PFSK-1 (cell line): ENCODE measurements at regions not wholly inside any gene's neighbourhood (a gene's known extent, or its start where the extent isn't known, plus 50 kb on each side); places are given as distances from the start of the nearest gene placed in this dataset.

Experiments used
- FOXP2 ChIP-seq: optimal IDR thresholded peaks from 2 replicates; pipeline ENCODE3; 2011; ENCODE audit warnings: borderline replicate concordance, control low read depth, inconsistent platforms; ENCODE audit not compliant: insufficient read depth; ENCODE audit errors: extremely low read length, extremely low read depth
- POLR2AphosphoS5 ChIP-seq: IDR thresholded peaks from 2 replicates; pipeline ENCODE4 v1.6.1; 2012; ENCODE audit warnings: low read depth, mild to moderate bottlenecking, control low read depth, low read length, moderate library complexity
- REST ChIP-seq, 2 experiments: IDR thresholded peaks; 2 replicates each; pipeline versions ENCODE4 v1.6.1 to v1.8.0; 2011 to 2012; ENCODE audit warnings: low read depth in 2 of 2, low read length in 2 of 2, control low read depth in 1 of 2, inconsistent platforms in 1 of 2, mild to moderate bottlenecking in 1 of 2, moderate library complexity in 1 of 2; ENCODE audit not compliant: insufficient read depth in 1 of 2
- SIN3A ChIP-seq: IDR thresholded peaks from 2 replicates; pipeline ENCODE4 v1.6.1; 2012; ENCODE audit warnings: mild to moderate bottlenecking, low read length, moderate library complexity, borderline replicate concordance; ENCODE audit not compliant: insufficient read depth
- TAF1 ChIP-seq: IDR thresholded peaks from 2 replicates; pipeline ENCODE4 v1.6.1; 2012; ENCODE audit warnings: low read length, control low read depth, borderline replicate concordance; ENCODE audit not compliant: insufficient read depth

- TF ChIP-seq SIN3A (no peak), REST (IDR thresholded peaks at IDR 0.05; ENCODE audit: insufficient read depth in 1 of 2, low read depth in 2 of 2, low read length in 2 of 2) (no peak), TAF1 (no peak), POLR2AphosphoS5 (no peak), FOXP2 (no peak)
These were observed 475.2 kb upstream of the USP24 start for GRCh38 chr1:55690366-55690765.

GRCh38 chr1:55689800-55690199 lies 474.6 kb upstream of the USP24 start:
- no peak for TF ChIP-seq SIN3A
- TF ChIP-seq FOXP2: no peak

GRCh38 chr1:55685560-55685959 lies 470.4 kb upstream of the USP24 start:
- TF ChIP-seq SIN3A (no peak), FOXP2 (no peak), REST (IDR thresholded peaks at IDR 0.05; ENCODE audit: insufficient read depth in 1 of 2, low read depth in 2 of 2, low read length in 2 of 2) (no peak), TAF1 (no peak), POLR2AphosphoS5 (no peak)

- no peak for TF ChIP-seq SIN3A
- TF ChIP-seq REST (IDR thresholded peaks at IDR 0.05; ENCODE audit: insufficient read depth in 1 of 2, low read depth in 2 of 2, low read length in 2 of 2): no peak
- no peak for TF ChIP-seq FOXP2
- TF ChIP-seq POLR2AphosphoS5: no peak
- TF ChIP-seq TAF1: no peak
These were observed 469.0 kb upstream of the USP24 start for GRCh38 chr1:55684131-55684650.

- TF ChIP-seq POLR2AphosphoS5: no peak
- no peak for TF ChIP-seq SIN3A
- no peak for TF ChIP-seq FOXP2
- TF ChIP-seq TAF1: no peak
- no peak for TF ChIP-seq REST (IDR thresholded peaks at IDR 0.05; ENCODE audit: insufficient read depth in 1 of 2, low read depth in 2 of 2, low read length in 2 of 2)
These were observed 467.0 kb upstream of the USP24 start for GRCh38 chr1:55682198-55682597.
